ENCODE measurements at regions not wholly inside any gene's neighbourhood (a gene's known extent, or its start where the extent isn't known, plus 50 kb on each side); places are given as distances from the start of the nearest gene placed in this dataset.

DNA sequence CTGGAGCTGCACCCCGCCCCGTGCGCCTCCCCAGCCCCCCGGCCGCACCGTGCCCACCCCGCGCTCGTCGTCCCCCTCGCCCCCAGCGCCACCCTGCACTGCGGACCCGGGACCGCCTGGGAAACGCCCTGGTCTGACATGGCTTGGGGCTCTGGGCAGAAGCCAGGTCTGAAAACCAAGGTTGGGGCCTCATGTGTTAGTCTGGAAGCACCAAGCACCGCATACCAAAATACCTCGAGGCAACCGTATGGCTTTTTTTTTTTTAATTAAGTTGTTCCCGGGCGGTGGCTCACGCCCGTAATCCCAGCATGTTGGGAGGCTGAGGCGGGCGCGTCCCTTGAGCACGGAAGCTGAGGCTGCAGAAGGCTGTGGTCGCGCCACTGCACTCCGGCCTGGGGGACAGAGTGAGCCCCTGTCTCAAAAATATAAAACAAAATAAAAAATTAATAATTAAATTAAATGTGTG, 91.5 kb upstream of the CHD2 start:
- TF ChIP-seq, protein P1, sequence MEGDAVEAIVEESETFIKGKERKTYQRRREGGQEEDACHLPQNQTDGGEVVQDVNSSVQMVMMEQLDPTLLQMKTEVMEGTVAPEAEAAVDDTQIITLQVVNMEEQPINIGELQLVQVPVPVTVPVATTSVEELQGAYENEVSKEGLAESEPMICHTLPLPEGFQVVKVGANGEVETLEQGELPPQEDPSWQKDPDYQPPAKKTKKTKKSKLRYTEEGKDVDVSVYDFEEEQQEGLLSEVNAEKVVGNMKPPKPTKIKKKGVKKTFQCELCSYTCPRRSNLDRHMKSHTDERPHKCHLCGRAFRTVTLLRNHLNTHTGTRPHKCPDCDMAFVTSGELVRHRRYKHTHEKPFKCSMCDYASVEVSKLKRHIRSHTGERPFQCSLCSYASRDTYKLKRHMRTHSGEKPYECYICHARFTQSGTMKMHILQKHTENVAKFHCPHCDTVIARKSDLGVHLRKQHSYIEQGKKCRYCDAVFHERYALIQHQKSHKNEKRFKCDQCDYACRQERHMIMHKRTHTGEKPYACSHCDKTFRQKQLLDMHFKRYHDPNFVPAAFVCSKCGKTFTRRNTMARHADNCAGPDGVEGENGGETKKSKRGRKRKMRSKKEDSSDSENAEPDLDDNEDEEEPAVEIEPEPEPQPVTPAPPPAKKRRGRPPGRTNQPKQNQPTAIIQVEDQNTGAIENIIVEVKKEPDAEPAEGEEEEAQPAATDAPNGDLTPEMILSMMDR (conservative IDR thresholded peaks at IDR 0.05): no peak
- no peak for TF ChIP-seq ZFX (IDR thresholded peaks at IDR 0.05)
- peak overlapping the region; percentile 99 for H3K27ac ChIP-seq

DNA sequence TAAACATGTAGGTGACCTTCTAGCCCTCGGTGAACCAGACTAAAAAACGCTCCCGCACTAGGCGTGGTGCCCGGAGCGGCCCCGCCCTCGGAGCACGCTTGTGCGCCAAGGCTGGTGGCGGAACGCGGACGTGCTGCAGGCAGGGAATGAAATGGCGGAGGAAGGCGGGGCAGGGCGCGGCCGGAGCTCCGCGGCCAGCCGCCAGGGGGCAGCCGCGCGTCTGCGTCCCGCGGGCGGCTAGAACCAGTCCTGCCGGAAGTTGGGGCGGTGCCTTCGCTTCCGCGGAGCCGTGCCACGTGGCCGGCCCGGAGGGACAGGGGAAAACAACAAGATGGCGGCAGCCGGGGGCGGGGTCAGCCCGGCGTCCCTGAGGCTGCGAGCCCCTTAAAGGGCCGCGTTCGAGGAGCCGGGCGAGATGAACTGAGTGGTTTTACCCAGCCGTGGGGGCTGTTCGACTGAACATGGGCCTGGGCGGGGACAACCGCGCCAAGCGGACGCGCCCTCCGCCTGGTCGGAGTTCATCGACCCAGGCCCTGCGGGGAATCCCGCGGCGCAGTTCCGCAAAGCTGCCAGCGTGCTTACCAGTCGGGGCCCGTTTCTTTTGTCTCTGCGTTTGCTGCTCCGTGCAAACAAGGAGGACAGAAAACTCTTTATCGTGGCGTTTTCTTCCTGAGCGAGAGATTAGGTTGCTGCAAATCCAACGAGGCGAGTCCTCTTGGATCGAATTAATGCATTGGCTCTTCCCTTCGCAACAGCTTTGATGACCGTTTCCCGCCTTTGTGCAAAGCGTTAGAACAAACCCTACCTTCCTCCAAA, 90.9 kb upstream of the CHD2 start:
- H3K27ac ChIP-seq: peak overlapping the region; percentile 99
- peak; percentile 83; the same call in 1 of the 2 replicates for TF ChIP-seq ZFX (IDR thresholded peaks at IDR 0.05)
- TF ChIP-seq, protein P1 (conservative IDR thresholded peaks at IDR 0.05): peak; percentile 99

DNA sequence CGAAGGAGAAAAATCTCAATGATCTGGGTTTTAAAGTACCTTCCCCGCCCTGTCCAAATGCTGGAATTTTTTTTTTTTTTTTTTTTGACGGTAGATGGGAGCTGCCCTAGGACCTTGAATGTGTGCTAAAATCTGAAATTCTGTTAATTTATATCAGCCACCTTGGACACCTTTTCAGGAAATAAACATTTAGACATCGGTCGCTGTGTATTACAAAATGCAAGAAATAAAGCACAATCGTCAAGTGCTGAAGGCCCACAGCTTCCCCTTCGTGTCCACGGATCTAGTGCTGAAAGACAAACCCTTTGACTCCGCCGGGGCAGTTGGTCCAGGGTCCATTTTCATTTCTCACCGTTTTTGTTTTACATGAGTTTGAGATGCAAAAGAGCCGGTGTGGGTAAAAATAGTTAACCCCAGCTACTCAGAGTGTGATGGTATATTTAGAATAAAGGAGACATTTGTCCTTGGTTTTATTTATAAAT, 90.2 kb upstream of the CHD2 start:
- TF ChIP-seq, protein P1 (conservative IDR thresholded peaks at IDR 0.05): no peak
- TF ChIP-seq ZFX (IDR thresholded peaks at IDR 0.05): no peak
- H3K27ac ChIP-seq: peak overlapping the region; percentile 99

DNA sequence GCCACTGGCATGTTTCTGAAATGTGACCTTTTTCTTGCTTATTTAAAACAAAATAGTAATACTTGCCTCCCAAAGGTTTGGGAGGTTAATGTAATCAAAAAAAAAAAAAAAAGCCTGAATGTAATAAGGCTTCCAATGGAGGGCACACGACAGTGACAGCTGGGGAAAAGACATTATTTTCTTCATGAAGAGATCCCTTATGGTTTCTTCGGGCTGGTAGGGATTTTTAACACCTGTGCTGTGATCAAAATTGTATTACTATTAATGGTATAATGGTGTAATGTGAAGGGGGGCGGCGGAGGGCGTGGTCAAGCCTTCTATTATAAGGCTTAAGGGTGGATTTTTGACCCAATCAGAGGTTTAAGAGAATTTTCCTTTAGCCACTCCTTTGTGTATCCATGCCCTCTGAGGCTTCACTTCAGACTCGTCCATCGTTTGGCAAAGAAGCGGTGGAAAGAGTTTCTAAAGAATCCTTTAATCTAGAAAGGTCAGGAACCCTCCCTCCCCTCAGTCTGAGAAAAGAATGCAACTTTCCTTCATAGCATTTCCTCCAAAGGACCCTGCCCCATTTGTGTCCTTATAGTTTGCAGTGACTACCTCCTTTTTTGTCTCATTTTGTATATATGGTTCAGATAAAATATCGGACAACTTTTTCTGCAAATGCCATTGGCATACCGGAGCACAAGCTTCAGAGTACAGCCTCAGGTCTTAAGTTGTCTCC, 89.5 kb upstream of the CHD2 start:
- H3K27ac ChIP-seq: peak overlapping the region; percentile 99; the same call in 1 of the 2 replicates
- TF ChIP-seq, protein P1 (conservative IDR thresholded peaks at IDR 0.05): no peak
- no peak for TF ChIP-seq ZFX (IDR thresholded peaks at IDR 0.05)

DNA sequence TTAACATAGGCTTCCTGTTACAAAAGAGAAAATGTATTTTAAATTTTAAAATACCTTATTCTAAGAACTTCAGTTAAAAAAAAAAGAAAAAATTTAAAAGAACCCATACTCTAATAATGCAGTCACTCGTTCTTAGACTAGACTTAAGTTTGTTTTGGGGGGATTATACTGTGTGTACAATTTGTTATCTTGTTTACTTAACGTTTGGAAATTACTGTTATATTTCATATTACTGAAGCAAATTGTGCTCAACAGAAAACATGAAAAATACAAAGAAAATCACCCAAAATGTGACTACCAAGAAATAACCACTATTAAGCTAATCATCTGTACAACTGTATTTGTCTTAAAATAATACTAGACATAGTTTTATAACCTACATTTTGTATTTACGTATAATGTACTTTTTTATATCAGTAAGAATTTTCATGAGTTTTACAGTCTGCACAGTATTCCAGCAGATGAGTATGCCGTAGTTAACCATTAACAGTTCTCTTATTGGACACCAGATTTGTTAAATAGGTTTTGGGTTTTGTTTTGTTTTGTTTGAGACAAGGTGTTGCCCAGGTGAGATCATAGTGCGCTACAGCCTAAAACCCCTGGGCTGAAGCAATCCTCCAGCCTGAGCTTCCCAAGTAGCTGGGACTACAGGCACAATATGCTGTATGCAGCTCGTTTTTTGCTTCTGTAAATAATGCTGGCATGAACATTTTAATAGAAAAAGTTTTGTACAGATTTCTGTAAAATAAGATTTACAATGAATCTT, 88.8 kb upstream of the CHD2 start:
- no peak overlapping the region; the same call in 1 of the 2 replicates for H3K27ac ChIP-seq
- no peak for TF ChIP-seq ZFX (IDR thresholded peaks at IDR 0.05)

DNA sequence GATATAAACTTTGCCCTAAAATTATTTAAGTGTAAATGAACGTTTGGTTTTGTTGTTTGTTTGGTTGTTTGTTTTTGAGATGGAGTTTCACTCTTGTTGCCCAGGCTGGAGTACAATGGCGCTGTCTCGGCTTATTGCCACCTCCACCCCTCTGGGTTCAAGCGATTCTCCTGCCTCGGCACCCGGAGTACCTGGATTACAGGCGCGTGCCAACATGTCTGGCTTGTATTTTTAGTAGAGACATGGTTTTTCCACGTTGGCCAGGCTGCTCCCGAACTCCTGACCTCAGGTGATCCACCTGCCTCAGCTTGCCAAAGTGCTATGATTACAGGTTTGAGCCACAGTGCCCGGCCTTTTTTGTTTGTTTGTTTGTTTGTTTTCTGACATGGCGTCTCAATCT, 87.9 kb upstream of the CHD2 start:
- no peak for TF ChIP-seq ZFX (IDR thresholded peaks at IDR 0.05)
- TF ChIP-seq, protein P1 (conservative IDR thresholded peaks at IDR 0.05): no peak
- H3K27ac ChIP-seq: peak overlapping the region; percentile 59

DNA sequence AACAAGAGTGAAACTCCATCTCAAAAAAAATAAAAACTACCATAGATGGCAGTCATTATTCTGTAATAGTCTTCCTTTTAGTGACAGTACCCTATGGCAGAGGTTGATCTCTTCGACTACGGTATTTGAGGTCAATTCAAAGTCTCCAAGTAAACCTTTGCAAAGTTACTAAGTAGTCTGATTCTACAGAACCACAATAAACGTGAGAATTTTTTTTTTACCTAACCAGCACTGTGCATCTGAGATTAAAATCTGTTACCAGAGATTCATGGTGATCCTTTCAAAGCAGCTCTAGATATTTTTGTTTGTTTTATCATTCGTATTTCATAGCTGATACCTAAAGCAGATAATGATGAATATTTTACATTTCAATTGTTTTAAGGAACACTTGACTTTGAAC, 86.6 kb upstream of the CHD2 start:
- H3K27ac ChIP-seq: peak overlapping the region; percentile 59; the same call in 1 of the 2 replicates
- TF ChIP-seq ZFX (IDR thresholded peaks at IDR 0.05): no peak
- TF ChIP-seq, protein P1 (conservative IDR thresholded peaks at IDR 0.05): no peak

Data from C4-2B (cell line).